ENCODE measurements at regions not wholly inside any gene's neighbourhood (a gene's known extent, or its start where the extent isn't known, plus 50 kb on each side); places are given as distances from the start of the nearest gene placed in this dataset.

GRCh38 chr15:95609096-95609495 lies 721.4 kb upstream of the NR2F2 start:
- ChIA-PET CTCF (ENCODE audit: low intra/inter-chr PET ratio, low total read pairs) (no interaction called here), POLR2A (no interaction called here)
- TF ChIP-seq GPBP1L1 (CRISPR knock-in tag; IDR thresholded peaks at IDR 0.05) (no peak), ZBTB26 (CRISPR knock-in tag; IDR thresholded peaks at IDR 0.05; ENCODE audit: borderline replicate concordance) (no peak), DNMT1 (CRISPR knock-in tag; IDR thresholded peaks at IDR 0.05) (no peak), PCBP1 (IDR thresholded peaks at IDR 0.05; ENCODE audit: borderline replicate concordance, low read depth, low read length) (no peak), NR2C2 (CRISPR knock-in tag; IDR thresholded peaks at IDR 0.05; ENCODE audit: borderline replicate concordance) (no peak), MTF1 (CRISPR knock-in tag; IDR thresholded peaks at IDR 0.05) (no peak), TCF12 (IDR thresholded peaks at IDR 0.05) (no peak), TCF12 (CRISPR knock-in tag; IDR thresholded peaks at IDR 0.05) (no peak), CCAR2 (optimal IDR thresholded peaks at IDR 0.05; ENCODE audit: low read depth, low read length) (no peak), ZNF143 (CRISPR knock-in tag; IDR thresholded peaks at IDR 0.05) (no peak), ZBTB1 (CRISPR knock-in tag; IDR thresholded peaks at IDR 0.05; ENCODE audit: borderline replicate concordance) (no peak), ZNF569 (CRISPR knock-in tag; IDR thresholded peaks at IDR 0.05; ENCODE audit: borderline replicate concordance) (no peak), JDP2 (CRISPR knock-in tag; IDR thresholded peaks at IDR 0.05; ENCODE audit: borderline replicate concordance) (no peak)
- Histone ChIP-seq H3K79me2 (ENCODE audit: insufficient read depth, low read length) (no peaks in the 10 kb centered on the region), H3K27ac (ENCODE audit: extremely low read length, insufficient read depth, low read length) (no peak overlapping the region), H3K4me1 (ENCODE audit: insufficient read depth, low read length) (no peaks in the 10 kb centered on the region), H2AFZ (ENCODE audit: low read length) (no peak overlapping the region), H3K27me3 (ENCODE audit: control insufficient read depth in 1 of 2, insufficient read depth in 2 of 2, low read length in 2 of 2) (no peaks in the 10 kb centered on the region), H3K9ac (ENCODE audit: insufficient read depth, low read depth, low read length) (no peak overlapping the region), H3K9me3 (ENCODE audit: low read length) (peaks cover 30% of the 10 kb centered on the region), H3K36me3 (replicated peaks in 1 of 2; ENCODE audit: control insufficient read depth in 1 of 2, insufficient read depth in 2 of 2, low read length in 2 of 2) (no peaks in the 10 kb centered on the region), H3K4me2 (ENCODE audit: low read depth, low read length) (no peak overlapping the region), H4K20me1 (ENCODE audit: insufficient read depth, low read length) (no peaks in the 10 kb centered on the region), H3K4me3 (replicated peaks in 1 of 3; ENCODE audit: insufficient read depth in 1 of 3, low read depth in 2 of 3, low read length in 3 of 3) (no peak overlapping the region)
- WGBS (ENCODE audit: low lambda C conversion rate): 22% methylated on average over 3 of the region's 3 CpGs
- intact Hi-C loops (cut with micrococcal nuclease; ENCODE audit: unreplicated experiment): no loop called here
- in situ Hi-C loops (cut with HindIII; ENCODE audit: extremely low pct_ligation_motif_present, low pct_unique_long_range_greater_than_20kb): no loop called here
- BruUV-seq (replicated peaks): no TSS peak
- DNase-seq (ENCODE audit: low spot score) (no peak), ATAC-seq (no peak), FAIRE-seq (no peak)
